Glomerular endothelial cell (primary cell): ENCODE measurements at regions not wholly inside any gene's neighbourhood (a gene's known extent, or its start where the extent isn't known, plus 50 kb on each side); places are given as distances from the start of the nearest gene placed in this dataset.

Experiments used
- DNase-seq: peaks from one replicate; pipeline ENCODE4 v3.0.0-alpha.2; 2011; ENCODE audit warnings: low read depth, low spot score; ENCODE audit errors: extremely low read depth

- DNase-seq: no peak
These were observed 285.4 kb upstream of the CDH20 start for GRCh38 chr18:61047794-61048193.

- DNase-seq: no peak
These were observed 275.8 kb upstream of the CDH20 start for GRCh38 chr18:61057443-61057842.

- no peak for DNase-seq
These were observed 271.0 kb upstream of the CDH20 start for GRCh38 chr18:61062258-61062657.

- DNase-seq: no peak
These were observed 268.3 kb upstream of the CDH20 start for GRCh38 chr18:61064911-61065310.

- no peak for DNase-seq
These were observed 256.2 kb upstream of the CDH20 start for GRCh38 chr18:61076986-61077385.

- no peak for DNase-seq
These were observed 253.5 kb upstream of the CDH20 start for GRCh38 chr18:61079714-61080113.

GRCh38 chr18:61080954-61081528 is 252.2 kb upstream of the CDH20 start:
- DNase-seq: no peak

GRCh38 chr18:61082976-61083630 is 250.1 kb upstream of the CDH20 start:
- DNase-seq: no peak

GRCh38 chr18:61085036-61085435 is 248.2 kb upstream of the CDH20 start:
- DNase-seq: no peak

- DNase-seq: no peak
These were observed 247.5 kb upstream of the CDH20 start for GRCh38 chr18:61085761-61086160.

- no peak for DNase-seq
These were observed 246.6 kb upstream of the CDH20 start for GRCh38 chr18:61086657-61087056.

- no peak for DNase-seq
These were observed 241.9 kb upstream of the CDH20 start for GRCh38 chr18:61091379-61091778.

- no peak for DNase-seq
These were observed 239.3 kb upstream of the CDH20 start for GRCh38 chr18:61093965-61094364.

GRCh38 chr18:61096226-61096625 is 237.0 kb upstream of the CDH20 start:
- DNase-seq: no peak

- DNase-seq: no peak
These were observed 226.1 kb upstream of the CDH20 start for GRCh38 chr18:61107113-61107512.

- no peak for DNase-seq
These were observed 224.5 kb upstream of the CDH20 start for GRCh38 chr18:61108706-61109105.

GRCh38 chr18:61123309-61123708 is 209.9 kb upstream of the CDH20 start:
- DNase-seq: no peak

GRCh38 chr18:61127714-61128467 is 205.3 kb upstream of the CDH20 start:
- DNase-seq: no peak

- DNase-seq: no peak
These were observed 204.2 kb upstream of the CDH20 start for GRCh38 chr18:61129001-61129400.

- no peak for DNase-seq
These were observed 201.2 kb upstream of the CDH20 start for GRCh38 chr18:61132031-61132430.

GRCh38 chr18:61133783-61134182 is 199.4 kb upstream of the CDH20 start:
- DNase-seq: no peak

- DNase-seq: no peak
These were observed 196.4 kb upstream of the CDH20 start for GRCh38 chr18:61136711-61137251.
